HUES64 (cell line): ENCODE measurements at regions not wholly inside any gene's neighbourhood (a gene's known extent, or its start where the extent isn't known, plus 50 kb on each side); places are given as distances from the start of the nearest gene placed in this dataset.

ENCODE experiments used
- H3K27ac ChIP-seq: 2 replicates; pipeline ENCODE4 v1.7.0; 2013; ENCODE audit warnings: low read depth, low read length, inconsistent platforms
- H3K27me3 ChIP-seq: 2 replicates; pipeline ENCODE4 v1.6.1; 2013; ENCODE audit warnings: mild to moderate bottlenecking, low read length; ENCODE audit not compliant: insufficient read depth
- H3K36me3 ChIP-seq: 2 replicates; pipeline ENCODE4 v1.6.1; 2013; ENCODE audit warnings: mild to moderate bottlenecking, low read length; ENCODE audit not compliant: insufficient read depth
- H3K4me1 ChIP-seq: 2 replicates; pipeline ENCODE4 v1.6.1; 2013; ENCODE audit warnings: mild to moderate bottlenecking, low read length, moderate library complexity; ENCODE audit not compliant: insufficient read depth
- H3K4me3 ChIP-seq: 2 replicates; pipeline ENCODE4 v1.5.1; 2013; ENCODE audit warnings: mild to moderate bottlenecking, low read length, moderate library complexity
- H3K9ac ChIP-seq: 2 replicates; pipeline ENCODE4 v1.6.1; 2013; ENCODE audit warnings: mild to moderate bottlenecking, low read depth, low read length
- H3K9me3 ChIP-seq: 2 replicates; pipeline ENCODE4 v1.6.1; 2013; ENCODE audit warnings: low read depth, low read length; ENCODE audit not compliant: insufficient read depth
- WGBS: fragments of 150-250, 120-280 bp; methylation state at CpG from one replicate; pipeline ENCODE4 v1.1.7; 2013; ENCODE audit warnings: missing lambda C conversion rate; 5-methylcytosine and 5-hydroxymethylcytosine counted together

GRCh38 chr5:125600559-125600958, 822.6 kb upstream of the GRAMD2B start:
- Histone ChIP-seq H3K36me3 (no peaks in the 10 kb centered on the region), H3K9me3 (no peaks in the 10 kb centered on the region), H3K27me3 (no peaks in the 10 kb centered on the region), H3K9ac (no peak overlapping the region), H3K27ac (no peak overlapping the region), H3K4me1 (no peaks in the 10 kb centered on the region), H3K4me3 (no peak overlapping the region)
- WGBS: 96% methylated on average over 1 of the region's 1 CpG

DNA sequence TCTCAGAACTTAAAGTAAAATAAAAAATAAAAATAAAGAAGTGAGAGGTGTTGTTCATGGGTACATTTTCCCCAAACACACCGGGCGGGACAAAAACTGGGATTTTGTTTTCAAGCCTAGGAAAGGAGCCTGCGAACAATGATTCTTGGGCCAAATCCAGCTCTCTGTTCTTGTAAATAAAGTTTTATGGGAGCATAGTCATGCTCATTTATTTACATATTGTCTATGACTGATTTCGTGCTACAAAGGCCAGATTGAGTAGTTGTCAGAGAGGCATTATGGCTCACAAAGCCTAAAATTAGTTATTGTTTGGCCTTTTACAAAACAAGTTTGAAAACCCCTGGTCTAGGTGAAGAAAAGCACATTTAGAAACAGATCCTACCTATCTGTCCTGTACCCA, 821.0 kb upstream of the GRAMD2B start:
- Histone ChIP-seq H3K4me3 (no peak overlapping the region), H3K27ac (no peak overlapping the region), H3K36me3 (no peaks in the 10 kb centered on the region), H3K9me3 (no peaks in the 10 kb centered on the region), H3K9ac (no peak overlapping the region), H3K4me1 (no peaks in the 10 kb centered on the region), H3K27me3 (no peaks in the 10 kb centered on the region)
- WGBS: 89% methylated on average over 4 of the region's 4 CpGs

DNA sequence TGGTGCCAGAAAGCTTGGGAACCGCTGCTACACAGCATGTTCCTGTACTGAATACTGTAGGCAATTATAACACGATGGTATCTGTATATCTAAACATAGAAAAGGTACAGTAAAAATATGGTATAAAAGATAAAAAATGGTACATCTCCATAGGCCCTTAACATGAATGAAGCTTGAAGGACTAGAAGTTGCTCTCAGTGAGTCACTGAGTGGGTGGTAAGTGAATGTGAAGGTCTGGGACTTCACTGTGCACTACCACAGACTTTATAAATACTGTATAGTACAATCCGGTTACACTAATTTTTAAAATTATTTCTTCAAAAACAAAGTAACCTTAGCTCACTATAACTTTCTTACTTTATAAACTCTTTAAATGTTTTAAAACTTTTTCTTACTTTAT, 819.9 kb upstream of the GRAMD2B start:
- WGBS: 96% methylated on average over 3 of the region's 3 CpGs

DNA sequence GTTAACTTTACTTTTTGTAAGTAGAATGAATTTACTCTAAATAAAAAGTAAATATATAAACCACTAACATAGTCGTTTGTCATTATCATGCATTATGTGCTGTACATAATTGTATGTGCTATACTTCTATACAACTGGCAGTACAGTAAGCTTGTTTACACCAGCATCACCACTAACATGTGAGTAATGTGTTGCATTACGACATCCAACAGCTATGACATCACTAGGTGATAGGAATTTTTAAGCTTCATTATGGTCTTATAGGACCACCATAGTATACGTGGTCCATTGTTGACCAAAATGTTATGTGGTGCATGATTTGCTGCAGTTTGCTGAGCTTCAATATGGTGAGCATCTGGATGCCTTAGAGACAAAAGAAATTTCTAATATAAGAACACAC, 819.1 kb upstream of the GRAMD2B start:
- Histone ChIP-seq H3K36me3 (no peaks in the 10 kb centered on the region), H3K4me3 (no peak overlapping the region), H3K27ac (no peak overlapping the region), H3K4me1 (no peaks in the 10 kb centered on the region), H3K9me3 (no peaks in the 10 kb centered on the region), H3K9ac (no peak overlapping the region), H3K27me3 (no peaks in the 10 kb centered on the region)
- 95% methylated on average over 2 of the region's 3 CpGs for WGBS

More for the DNA sequence above, 819.9 kb upstream of the GRAMD2B start:
- Histone ChIP-seq H3K9me3 (no peaks in the 10 kb centered on the region), H3K27ac (no peak overlapping the region), H3K4me3 (no peak overlapping the region), H3K9ac (no peak overlapping the region), H3K36me3 (no peaks in the 10 kb centered on the region), H3K4me1 (no peaks in the 10 kb centered on the region), H3K27me3 (no peaks in the 10 kb centered on the region)

DNA sequence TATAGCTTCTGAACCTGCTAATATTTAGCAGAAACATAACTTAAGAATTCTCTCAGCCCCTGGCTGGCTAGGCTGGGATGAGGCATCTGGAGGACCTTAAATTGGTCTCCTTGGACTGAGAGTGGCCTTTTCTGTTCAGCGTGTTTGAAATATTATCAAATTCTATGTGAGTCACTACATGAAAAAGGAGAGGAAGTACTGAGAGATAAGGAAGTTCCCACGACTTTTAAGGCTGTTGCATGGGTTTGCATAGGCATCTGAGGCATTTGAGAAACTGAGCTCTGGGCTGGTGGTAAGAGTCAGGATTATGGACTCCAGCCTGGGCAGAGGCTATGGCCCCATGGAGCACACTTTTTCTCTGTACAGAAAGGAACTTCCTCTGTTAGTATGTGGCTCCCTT, 816.2 kb upstream of the GRAMD2B start:
- no peak overlapping the region for H3K9ac ChIP-seq
- H3K9me3 ChIP-seq: no peaks in the 10 kb centered on the region
- no peaks in the 10 kb centered on the region for H3K36me3 ChIP-seq
- H3K27ac ChIP-seq: no peak overlapping the region
- H3K27me3 ChIP-seq: no peaks in the 10 kb centered on the region
- H3K4me1 ChIP-seq: no peaks in the 10 kb centered on the region
- 79% methylated on average over 2 of the region's 2 CpGs for WGBS
- no peak overlapping the region for H3K4me3 ChIP-seq

- Histone ChIP-seq H3K9ac (no peak overlapping the region), H3K27ac (no peak overlapping the region), H3K9me3 (no peaks in the 10 kb centered on the region), H3K36me3 (no peaks in the 10 kb centered on the region), H3K27me3 (no peaks in the 10 kb centered on the region), H3K4me3 (no peak overlapping the region), H3K4me1 (no peaks in the 10 kb centered on the region)
- WGBS: 90% methylated on average over 1 of the region's 1 CpG
Measured at GRCh38 chr5:125609011-125609410, 814.2 kb upstream of the GRAMD2B start.

DNA sequence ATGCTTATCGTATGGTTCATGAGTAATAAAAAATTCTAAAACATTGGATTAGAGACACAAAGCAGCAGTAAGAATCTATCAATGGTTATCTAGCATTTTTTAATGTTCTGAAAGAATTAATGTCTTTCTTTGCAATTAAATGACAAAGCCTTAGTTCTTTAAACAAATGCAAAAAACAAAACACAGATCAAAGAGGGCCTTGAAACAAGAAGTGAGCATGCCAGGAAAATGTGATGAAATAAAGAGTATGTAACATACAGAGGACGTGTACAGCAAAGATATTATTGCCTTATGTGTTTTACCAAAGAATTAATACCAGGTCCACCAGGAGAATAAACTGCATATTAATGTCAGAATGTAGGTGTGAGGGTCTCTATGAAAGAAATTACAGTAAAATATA, 812.3 kb upstream of the GRAMD2B start:
- Histone ChIP-seq H3K4me1 (no peaks in the 10 kb centered on the region), H3K27me3 (no peaks in the 10 kb centered on the region), H3K36me3 (no peaks in the 10 kb centered on the region), H3K9me3 (no peaks in the 10 kb centered on the region), H3K9ac (no peak overlapping the region), H3K4me3 (no peak overlapping the region), H3K27ac (no peak overlapping the region)
- 94% methylated on average over 2 of the region's 2 CpGs for WGBS

GRCh38 chr5:125611541-125611940, 811.7 kb upstream of the GRAMD2B start:
- no peaks in the 10 kb centered on the region for H3K9me3 ChIP-seq
- H3K9ac ChIP-seq: no peak overlapping the region
- no peak overlapping the region for H3K4me3 ChIP-seq
- H3K27ac ChIP-seq: no peak overlapping the region
- no peaks in the 10 kb centered on the region for H3K4me1 ChIP-seq
- H3K36me3 ChIP-seq: no peaks in the 10 kb centered on the region
- H3K27me3 ChIP-seq: no peaks in the 10 kb centered on the region

- 93% methylated on average over 15 of the region's 15 CpGs for WGBS
- Histone ChIP-seq H3K9ac (no peak overlapping the region), H3K9me3 (0 out of 2 replicates have a peak, but pooled peaks cover 2% of the 10 kb centered on the region), H3K4me3 (no peak overlapping the region), H3K4me1 (no peaks in the 10 kb centered on the region), H3K27me3 (no peaks in the 10 kb centered on the region), H3K36me3 (no peaks in the 10 kb centered on the region), H3K27ac (no peak overlapping the region)
Measured at GRCh38 chr5:125612181-125612721, 811.0 kb upstream of the GRAMD2B start.

DNA sequence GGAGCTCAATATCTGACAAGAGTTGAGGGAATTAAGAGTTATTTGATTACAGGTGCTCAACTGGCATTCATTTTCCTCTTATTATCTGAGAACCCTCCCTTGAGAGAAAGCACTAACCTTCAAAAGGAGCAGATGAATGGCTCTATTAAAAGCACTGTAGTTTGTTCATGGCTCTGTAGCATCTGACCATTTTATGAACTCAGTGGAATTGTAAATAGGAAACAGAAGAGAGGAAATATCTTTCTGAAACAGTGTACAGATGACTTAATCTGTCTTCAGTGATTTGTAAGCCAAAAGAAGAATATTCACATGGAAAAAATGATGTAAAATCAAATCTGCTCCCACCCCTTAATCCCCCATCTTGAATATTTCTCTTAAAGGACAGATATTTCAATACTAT, 810.4 kb upstream of the GRAMD2B start:
- no peaks in the 10 kb centered on the region for H3K4me1 ChIP-seq
- H3K36me3 ChIP-seq: no peaks in the 10 kb centered on the region
- no peaks in the 10 kb centered on the region for H3K27me3 ChIP-seq
- no peak overlapping the region for H3K4me3 ChIP-seq
- H3K9ac ChIP-seq: no peak overlapping the region
- H3K9me3 ChIP-seq: 0 out of 2 replicates have a peak, but pooled peaks cover 2% of the 10 kb centered on the region
- H3K27ac ChIP-seq: no peak overlapping the region

- H3K4me3 ChIP-seq: no peak overlapping the region
- no CpG with 5 or more reads among the region's 1 CpG for WGBS
- no peak overlapping the region for H3K9ac ChIP-seq
- no peaks in the 10 kb centered on the region for H3K4me1 ChIP-seq
- H3K36me3 ChIP-seq: no peaks in the 10 kb centered on the region
- no peaks in the 10 kb centered on the region for H3K27me3 ChIP-seq
- H3K27ac ChIP-seq: no peak overlapping the region
- H3K9me3 ChIP-seq: no peaks in the 10 kb centered on the region
Measured at GRCh38 chr5:125630237-125630636, 793.0 kb upstream of the GRAMD2B start.

GRCh38 chr5:125633523-125633922, 789.7 kb upstream of the GRAMD2B start:
- Histone ChIP-seq H3K4me3 (no peak overlapping the region), H3K9ac (no peak overlapping the region), H3K27ac (no peak overlapping the region), H3K4me1 (peaks cover 3% of the 10 kb centered on the region; the same call in 1 of the 2 replicates), H3K27me3 (no peaks in the 10 kb centered on the region), H3K36me3 (no peaks in the 10 kb centered on the region), H3K9me3 (no peaks in the 10 kb centered on the region)
- 75% methylated on average over 1 of the region's 1 CpG for WGBS
